Astrocyte of the cerebellum (primary cell): ENCODE measurements at regions not wholly inside any gene's neighbourhood (a gene's known extent, or its start where the extent isn't known, plus 50 kb on each side); places are given as distances from the start of the nearest gene placed in this dataset.

Experiments used
- DNase-seq: peaks from one replicate; pipeline ENCODE4 v3.0.0-alpha.2; 2011; ENCODE audit warnings: low read depth
- H3K4me3 ChIP-seq: 2 replicates; pipeline ENCODE4 v1.5.1; 2011; ENCODE audit warnings: mild to moderate bottlenecking, low read depth, low read length, moderate library complexity
- CTCF ChIP-seq: IDR thresholded peaks from 2 replicates; pipeline ENCODE4 v1.5.1; 2012; ENCODE audit warnings: low read length, low read depth, moderate library complexity, mild to moderate bottlenecking; ENCODE audit errors: missing control alignments
- in situ Hi-C: cut with HindIII; loops from 2 replicates; pipeline ENCODE4 v1.10.0; 2017; ENCODE audit warnings: low sequenced_read_pairs

DNA sequence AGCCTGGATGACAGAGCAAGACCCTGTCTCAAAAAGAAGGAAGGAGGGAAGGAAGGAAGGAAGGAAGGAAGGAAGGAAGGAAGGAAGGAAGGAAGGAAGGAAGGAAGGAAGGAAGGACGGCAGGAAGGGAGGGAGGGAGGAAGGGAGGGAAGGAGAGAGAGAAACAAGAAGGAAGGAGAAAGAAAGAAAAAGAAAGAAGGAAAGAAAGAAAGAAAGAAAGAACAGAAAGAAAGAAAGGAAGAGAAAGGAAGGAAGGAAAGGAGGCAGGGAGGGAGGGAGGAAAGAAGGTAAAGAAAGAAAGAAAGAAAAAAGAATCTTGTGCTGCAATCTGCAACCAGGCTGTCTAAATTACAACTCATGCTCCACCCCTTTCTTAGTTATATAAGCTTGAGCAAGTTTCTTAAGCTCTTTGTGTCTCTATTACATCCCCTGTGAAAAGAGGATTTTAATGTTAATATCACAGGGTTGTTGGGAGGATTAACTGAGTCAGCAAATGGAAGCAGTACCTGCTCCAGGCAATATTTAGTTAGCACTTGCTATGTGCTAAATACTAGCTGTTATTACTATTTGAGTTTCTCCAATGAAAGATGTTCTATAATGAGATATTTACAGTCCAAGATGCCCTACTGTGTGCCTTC lies 917.9 kb upstream of the AUTS2 start:
- TF ChIP-seq CTCF, result no peak
- in situ Hi-C loops, result no loop called here

DNA sequence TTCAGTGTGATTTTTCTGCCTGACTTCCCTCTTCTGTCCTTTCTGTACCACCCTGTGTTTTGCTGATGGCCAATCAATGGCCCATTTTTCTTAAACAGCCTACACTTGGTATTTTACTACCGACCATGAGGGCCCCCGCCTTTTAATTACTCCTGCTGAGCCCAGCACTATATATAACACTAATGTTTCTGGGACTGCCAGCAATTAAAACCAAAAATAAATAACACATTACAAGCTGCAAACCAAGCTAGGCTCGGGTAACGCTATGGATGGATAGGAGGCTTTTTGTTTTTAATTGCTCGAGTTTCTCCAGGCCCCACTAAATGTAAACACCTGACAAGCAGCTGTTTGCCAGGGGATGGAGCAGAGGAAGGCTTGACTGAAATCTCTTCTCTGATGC lies 915.4 kb upstream of the AUTS2 start:
- DNase-seq, result no peak
- H3K4me3 ChIP-seq, result no peak overlapping the region
- no peak for TF ChIP-seq CTCF
- in situ Hi-C loops, result no loop called here

More for the DNA sequence above, 917.9 kb upstream of the AUTS2 start:
- H3K4me3 ChIP-seq, result no peak overlapping the region
- DNase-seq, result no peak

DNA sequence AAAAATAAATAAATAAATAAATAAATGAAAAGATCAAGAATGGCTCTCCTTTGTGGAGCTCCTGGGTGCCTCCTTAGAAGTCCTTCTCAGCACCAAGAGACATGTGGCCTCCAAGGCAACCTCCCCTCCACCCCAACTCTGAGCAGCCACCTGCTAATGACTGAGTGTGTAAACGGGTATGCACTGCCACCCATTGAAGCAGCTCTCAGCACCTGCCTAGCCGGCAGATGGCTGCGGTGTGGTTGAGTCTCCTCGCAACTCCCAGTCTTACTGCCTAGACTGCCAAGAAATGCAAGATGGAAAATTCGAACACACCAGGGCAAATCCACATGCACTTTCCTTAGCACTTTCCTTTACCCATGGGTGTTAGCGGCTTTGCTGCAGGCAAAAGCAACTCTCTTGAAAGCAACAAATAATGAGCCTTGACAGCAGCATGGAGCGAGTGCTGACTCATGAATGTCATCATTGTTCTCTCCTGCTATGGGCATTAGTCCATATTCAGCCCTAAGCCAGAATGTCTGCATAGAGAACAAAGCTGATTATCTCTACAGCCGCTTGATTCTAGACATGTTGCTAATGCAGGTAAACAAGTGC lies 913.9 kb upstream of the AUTS2 start:
- no peak for TF ChIP-seq CTCF
- DNase-seq, result peak; percentile 70
- in situ Hi-C loops, result no loop called here
- no peak overlapping the region for H3K4me3 ChIP-seq

GRCh38 chr7:68684996-68685395 lies 913.3 kb upstream of the AUTS2 start:
- DNase-seq, result no peak
- in situ Hi-C loops, result no loop called here

GRCh38 chr7:68688416-68689086 lies 909.7 kb upstream of the AUTS2 start:
- in situ Hi-C loops, result no loop called here
- no peak overlapping the region for H3K4me3 ChIP-seq
- no peak for DNase-seq
- no peak for TF ChIP-seq CTCF

More at GRCh38 chr7:68684996-68685395, 913.3 kb upstream of the AUTS2 start:
- H3K4me3 ChIP-seq, result no peak overlapping the region
- no peak for TF ChIP-seq CTCF

DNA sequence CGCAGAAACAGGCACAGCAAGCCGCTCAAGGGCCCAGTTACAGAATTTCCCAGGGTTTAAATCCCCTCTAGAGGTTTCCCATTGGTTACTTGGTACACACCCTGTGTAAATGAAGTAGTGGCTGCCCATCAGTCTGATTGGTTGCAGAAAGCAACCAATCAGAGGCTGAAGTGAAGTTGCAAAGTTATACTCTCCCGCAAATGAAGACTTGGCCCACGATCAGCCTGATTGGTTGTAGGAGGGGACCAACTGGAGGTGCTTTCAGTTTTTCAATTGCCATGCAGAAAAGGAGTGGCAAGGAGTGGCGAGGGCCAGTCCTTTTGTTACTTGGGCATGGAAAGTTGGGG lies 909.2 kb upstream of the AUTS2 start:
- DNase-seq, result no peak
- H3K4me3 ChIP-seq, result no peak overlapping the region
- TF ChIP-seq CTCF, result no peak
- in situ Hi-C loops, result no loop called here
